ENCODE measurements at regions not wholly inside any gene's neighbourhood (a gene's known extent, or its start where the extent isn't known, plus 50 kb on each side); places are given as distances from the start of the nearest gene placed in this dataset.

- no peak for DNase-seq
These were observed 149.8 kb downstream of the CCDC34 start for GRCh38 chr11:27213232-27213660.

GRCh38 chr11:27212248-27212780 lies 150.7 kb downstream of the CCDC34 start:
- DNase-seq: no peak

- peak; percentile 25 for DNase-seq
These were observed 151.5 kb downstream of the CCDC34 start for GRCh38 chr11:27211370-27212127.

- peak; percentile 48 for DNase-seq
These were observed 152.5 kb downstream of the CCDC34 start for GRCh38 chr11:27210531-27210930.

DNA sequence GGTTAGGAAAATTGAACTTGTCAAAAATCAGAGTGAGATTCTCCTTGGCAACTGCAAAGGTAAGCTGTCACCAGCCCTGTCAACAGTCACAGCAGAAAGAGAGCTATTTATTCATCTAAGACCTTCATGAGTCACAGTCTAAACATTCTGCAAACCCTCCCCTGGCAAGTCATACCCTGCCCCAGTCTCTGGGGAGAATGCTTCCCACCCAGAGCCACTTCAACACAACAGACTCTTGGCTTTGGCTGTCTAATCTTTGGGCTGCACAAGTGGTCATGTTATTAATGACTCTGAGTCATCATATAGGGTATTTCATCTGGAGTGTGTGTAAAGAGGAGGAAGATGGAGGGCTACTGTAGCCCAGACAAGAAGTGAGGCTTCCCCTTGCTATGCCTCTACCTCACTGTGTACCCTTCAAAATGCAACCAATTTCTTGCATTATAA lies 153.4 kb downstream of the CCDC34 start:
- peak; percentile 83 for DNase-seq

DNA sequence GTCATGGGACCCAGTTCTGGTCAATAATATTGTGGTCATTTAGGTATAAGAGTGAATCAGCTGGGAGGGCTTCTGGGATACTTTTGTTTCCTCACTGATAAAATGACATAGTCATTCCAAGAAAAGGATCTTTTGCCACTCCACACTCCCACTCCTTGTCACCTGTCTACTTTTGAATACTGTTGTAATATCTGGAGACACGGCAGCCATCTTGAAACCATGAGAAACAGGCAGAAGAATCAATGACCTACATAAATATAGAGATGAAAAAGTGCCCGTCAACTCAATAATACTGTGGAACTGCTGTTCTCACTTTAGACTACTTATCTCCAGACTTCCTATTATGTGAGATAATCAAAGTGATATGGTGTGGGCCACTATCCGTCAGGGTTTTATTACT lies 154.2 kb downstream of the CCDC34 start:
- no peak for DNase-seq

DNA sequence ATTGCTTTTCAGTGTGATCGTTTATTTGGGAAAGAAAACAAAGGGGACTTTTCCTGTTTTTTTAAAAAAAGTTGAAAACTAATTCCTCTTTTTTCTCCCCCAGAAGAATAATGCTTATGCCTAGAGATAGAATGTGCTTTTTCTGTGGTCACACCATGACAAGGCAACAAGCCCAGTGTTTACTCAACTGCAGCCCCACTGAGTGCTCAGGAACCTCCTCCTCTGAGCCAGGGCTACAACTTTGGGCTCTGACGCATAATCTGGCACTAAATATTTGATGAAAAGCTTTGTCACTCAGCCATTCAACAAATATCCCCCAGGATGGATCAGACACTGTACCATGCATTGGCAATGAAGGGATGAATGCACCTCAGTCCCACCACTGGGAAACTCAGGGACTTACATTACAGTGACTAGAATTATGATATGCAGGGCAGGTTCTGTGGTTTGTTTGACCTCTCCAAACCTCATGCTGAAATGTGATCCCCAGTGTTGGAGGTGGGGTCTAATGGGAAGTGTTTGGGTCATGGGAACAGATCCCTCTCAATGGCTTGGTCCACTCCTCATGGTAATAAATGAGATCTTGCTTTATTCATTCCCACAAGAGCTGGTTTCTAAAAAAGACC lies 155.9 kb downstream of the CCDC34 start:
- DNase-seq: no peak

DNA sequence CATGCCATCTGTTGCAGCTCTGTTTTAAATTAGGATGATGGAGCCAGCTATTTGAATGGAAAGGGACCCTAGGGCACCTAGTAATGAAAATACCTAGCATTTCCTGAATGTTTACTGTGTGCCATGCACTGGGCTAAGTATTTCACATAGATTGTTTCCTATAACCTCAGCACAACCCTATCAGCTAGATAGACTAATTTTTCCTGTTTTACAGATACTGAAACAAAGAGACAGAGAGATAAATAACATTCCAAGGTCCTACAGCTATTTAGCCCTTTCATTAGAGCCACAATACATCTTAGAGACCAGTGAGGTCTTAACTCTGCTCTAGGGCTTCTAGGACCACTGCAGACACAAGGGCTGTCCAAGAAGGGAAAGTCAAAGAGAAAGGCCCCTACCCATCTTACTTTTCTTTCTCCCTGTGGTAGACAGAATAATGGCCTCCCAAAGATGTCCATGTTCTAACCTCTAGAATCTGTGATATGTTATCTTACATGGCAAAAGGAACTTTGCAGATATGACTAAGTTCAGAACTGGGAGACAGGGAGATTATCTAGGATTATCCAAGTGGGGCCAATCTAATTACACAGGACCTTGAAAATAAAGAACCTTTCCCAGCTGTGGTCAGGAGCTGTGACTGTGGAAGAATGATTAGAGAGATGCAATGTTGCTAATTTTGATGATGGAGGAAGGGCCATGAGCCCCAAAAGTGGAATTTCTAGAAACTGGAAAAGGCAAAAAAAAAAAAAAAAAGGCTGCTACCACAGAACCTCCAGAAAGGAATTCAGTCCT lies 157.0 kb downstream of the CCDC34 start:
- DNase-seq: no peak

DNA sequence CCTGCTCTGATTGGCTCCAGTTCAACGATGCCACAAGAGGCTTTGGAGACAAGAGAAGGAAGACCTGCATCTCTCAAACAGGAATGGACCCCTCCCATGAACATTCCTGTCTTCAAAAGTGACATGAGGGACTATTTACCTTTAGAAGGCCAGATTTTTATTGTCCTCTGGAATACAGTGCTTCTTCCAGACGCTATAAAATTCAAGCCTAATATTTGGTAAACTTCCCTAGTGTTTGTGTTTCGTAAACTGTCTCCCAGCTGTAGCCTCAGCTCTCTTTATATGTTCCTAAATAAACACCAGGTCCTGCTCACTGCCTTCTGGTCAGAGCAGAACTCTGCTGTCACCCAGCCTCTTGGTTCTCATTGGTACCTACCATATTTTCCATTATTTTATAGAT lies 157.8 kb downstream of the CCDC34 start:
- peak; percentile 36 for DNase-seq

DNA sequence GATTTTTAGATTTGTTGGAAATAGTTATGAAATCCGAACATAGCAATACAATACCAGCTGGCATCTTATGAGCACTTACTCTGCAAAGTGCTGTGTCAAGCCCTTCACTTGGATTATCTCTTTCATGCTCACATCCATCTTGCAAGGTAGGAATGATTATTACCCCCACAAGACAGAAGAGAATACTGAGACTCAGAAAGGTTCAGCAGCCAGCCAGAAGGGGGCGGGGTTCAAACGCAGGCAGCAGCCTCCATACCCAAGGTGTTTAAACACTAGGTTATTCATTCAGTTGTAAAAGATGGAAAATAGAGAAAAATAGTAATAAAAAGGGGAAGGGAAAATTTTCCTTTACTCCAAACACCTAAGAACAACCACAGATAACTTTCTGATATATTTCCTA lies 158.5 kb downstream of the CCDC34 start:
- no peak for DNase-seq

- no peak for DNase-seq
These were observed 159.9 kb downstream of the CCDC34 start for GRCh38 chr11:27203077-27203647.

- DNase-seq: peak; percentile 93
These were observed 161.1 kb downstream of the BBOX1 start for GRCh38 chr11:27201454-27202302.

GRCh38 chr11:27200779-27201453 lies 160.3 kb downstream of the BBOX1 start:
- no peak for DNase-seq

DNA sequence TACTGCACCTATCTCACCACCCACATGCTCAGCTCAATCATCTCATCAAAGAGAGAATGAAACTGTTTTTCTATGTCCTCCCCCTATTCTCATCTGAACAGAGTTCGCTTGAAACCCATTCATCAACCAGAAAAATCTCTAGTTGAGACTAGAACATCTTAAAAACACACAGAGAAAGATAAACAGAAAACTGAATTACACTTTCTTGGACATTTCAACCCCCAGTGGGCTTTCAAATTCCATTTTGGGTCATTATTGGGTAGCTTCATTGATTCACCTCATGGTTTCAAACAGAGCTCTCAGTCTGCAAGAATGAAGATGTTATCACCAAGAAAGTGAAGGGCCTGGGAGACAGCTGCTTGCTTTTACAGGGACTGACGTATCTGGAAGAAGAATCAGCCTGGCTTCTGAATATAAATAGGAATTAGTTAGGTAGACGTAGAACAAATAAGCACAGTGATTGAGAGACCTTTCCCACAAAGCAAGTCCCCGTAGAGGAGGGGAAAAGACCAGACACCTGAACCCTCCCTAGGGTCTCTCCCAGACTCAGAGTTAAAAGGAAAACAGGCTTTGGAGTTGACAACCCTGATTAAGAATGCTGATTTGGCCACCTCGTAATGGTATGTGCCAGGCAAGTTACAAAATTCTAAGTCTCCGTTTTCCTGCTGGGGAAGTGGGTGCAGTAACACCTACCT lies 155.7 kb downstream of the BBOX1 start:
- DNase-seq: no peak

DNA sequence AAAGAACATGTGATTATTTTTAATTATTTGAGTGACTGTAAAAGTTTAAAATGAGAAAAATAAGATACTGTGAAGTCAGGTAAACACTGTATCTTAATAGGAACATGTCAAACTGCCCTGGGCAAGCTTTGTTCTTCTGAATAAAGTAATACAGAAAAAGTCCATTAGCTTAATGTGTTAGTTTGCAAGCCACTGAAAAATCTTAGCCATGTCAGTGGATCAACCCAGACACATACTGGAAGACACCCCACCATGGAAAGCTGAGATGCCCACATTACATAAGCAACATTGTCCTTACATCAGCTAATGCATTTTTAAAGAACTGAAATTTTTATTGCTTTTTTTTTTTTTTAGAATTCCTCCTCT lies 155.2 kb downstream of the BBOX1 start:
- DNase-seq: no peak

GRCh38 chr11:27194976-27195375 lies 154.4 kb downstream of the BBOX1 start:
- DNase-seq: no peak

DNA sequence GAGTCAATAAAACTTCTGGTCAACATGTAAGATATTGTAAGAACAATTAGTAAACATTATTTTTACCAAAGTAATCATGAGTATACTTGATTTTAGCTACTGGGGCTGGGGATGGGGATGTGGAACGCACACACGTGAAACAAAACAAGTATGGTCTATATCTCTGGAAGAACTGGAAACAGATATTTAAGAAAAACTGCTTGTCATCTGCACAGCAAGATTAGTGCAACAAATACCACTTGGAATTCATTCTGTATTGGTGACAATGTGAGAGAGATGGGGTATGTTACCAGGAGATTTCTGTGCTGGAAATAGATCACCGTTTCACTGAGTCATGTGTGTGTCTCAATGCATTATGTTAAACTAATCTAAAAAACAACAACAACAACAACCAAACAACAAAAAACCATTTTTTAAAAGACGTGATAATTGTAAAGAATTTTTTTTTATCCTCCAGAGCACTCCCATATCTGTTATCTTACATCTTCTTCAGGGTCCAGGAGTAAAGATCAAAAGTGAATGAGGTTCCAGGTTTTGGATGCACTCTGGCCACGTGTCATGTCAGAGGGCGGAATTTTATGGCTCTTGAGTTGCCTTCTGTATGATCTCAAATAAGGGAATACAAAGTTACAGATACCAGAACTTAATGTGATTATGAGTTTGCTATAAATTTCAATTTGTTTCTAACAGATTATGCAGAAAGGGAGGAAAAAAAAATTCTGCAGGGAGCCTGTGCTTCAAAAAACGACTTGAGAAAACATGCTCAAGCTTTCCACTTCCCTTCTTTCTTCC lies 153.0 kb downstream of the BBOX1 start:
- no peak for DNase-seq

- no peak for DNase-seq
These were observed 151.6 kb downstream of the BBOX1 start for GRCh38 chr11:27192184-27192583.

GRCh38 chr11:27191639-27192038 lies 151.0 kb downstream of the BBOX1 start:
- no peak for DNase-seq

DNA sequence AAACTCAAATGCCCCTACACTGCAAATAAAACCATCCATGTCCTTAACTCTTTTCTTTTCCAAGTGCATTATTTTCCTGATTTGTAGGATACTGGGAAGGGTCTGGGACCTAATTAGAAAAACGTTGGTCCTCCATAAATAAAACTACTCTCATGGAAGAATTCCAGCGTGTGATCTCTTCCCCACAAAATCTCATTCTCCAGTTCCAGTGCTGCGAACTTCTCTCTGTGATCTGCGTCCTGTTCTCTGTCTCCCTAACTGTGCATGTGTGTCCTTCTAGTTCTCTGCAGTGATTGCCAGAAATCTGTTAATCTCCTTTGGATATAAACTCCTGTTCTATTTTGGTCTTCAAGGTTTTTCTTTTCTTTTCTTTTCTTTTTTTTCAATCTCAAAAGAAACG lies 148.1 kb downstream of the BBOX1 start:
- DNase-seq: no peak

Data from DMS153 (cell line).